ENCODE measurements at regions not wholly inside any gene's neighbourhood (a gene's known extent, or its start where the extent isn't known, plus 50 kb on each side); places are given as distances from the start of the nearest gene placed in this dataset.
"Not testable (repeated sequence)": the region's sequence is repeated elsewhere in the genome, so short reads cannot be mapped to it uniquely, and the experiment has no call there.

- no peak for DNase-seq
Measured at GRCh38 chr2:144625626-144626025, 105.7 kb upstream of the ZEB2 start.

GRCh38 chr2:144625226-144625625, 105.3 kb upstream of the ZEB2 start:
- no peak for DNase-seq

- no peak for DNase-seq
Measured at GRCh38 chr2:144624451-144624850, 104.5 kb upstream of the ZEB2 start.

- DNase-seq = not testable (repeated sequence)
Measured at GRCh38 chr2:144622373-144622772, 102.5 kb upstream of the ZEB2 start.

GRCh38 chr2:144621266-144621665, 101.3 kb upstream of the ZEB2 start:
- DNase-seq = no peak

- DNase-seq = no peak
Measured at GRCh38 chr2:144619760-144620159, 99.8 kb upstream of the ZEB2 start.

- DNase-seq = not testable (repeated sequence)
Measured at GRCh38 chr2:144617171-144617570, 97.3 kb upstream of the ZEB2 start.

- no peak for DNase-seq
Measured at GRCh38 chr2:144615866-144616565, 96.1 kb upstream of the ZEB2 start.

- DNase-seq = no peak
Measured at GRCh38 chr2:144607891-144608521, 88.1 kb upstream of the ZEB2 start.

- no peak for DNase-seq
Measured at GRCh38 chr2:144607099-144607498, 87.2 kb upstream of the ZEB2 start.

- no peak for DNase-seq
Measured at GRCh38 chr2:144606466-144607095, 86.7 kb upstream of the ZEB2 start.

GRCh38 chr2:144605231-144605840, 85.4 kb upstream of the ZEB2 start:
- no peak for DNase-seq

GRCh38 chr2:144603334-144603733, 83.4 kb upstream of the ZEB2 start:
- DNase-seq = no peak

GRCh38 chr2:144598906-144599305, 79.0 kb upstream of the ZEB2 start:
- no peak for DNase-seq

GRCh38 chr2:144597894-144598593, 78.1 kb upstream of the ZEB2 start:
- no peak for DNase-seq

- no peak for DNase-seq
Measured at GRCh38 chr2:144597388-144597787, 77.5 kb upstream of the ZEB2 start.

GRCh38 chr2:144596073-144596871, 76.4 kb upstream of the ZEB2 start:
- DNase-seq = no peak

- no peak for DNase-seq
Measured at GRCh38 chr2:144595686-144596072, 75.8 kb upstream of the ZEB2 start.

- DNase-seq = no peak
Measured at GRCh38 chr2:144595279-144595678, 75.4 kb upstream of the ZEB2 start.

GRCh38 chr2:144593803-144594202, 73.9 kb upstream of the ZEB2 start:
- no peak for DNase-seq

- DNase-seq = no peak
Measured at GRCh38 chr2:144592500-144593256, 72.8 kb upstream of the ZEB2 start.

GRCh38 chr2:144587306-144587705, 67.4 kb upstream of the ZEB2 start:
- no peak for DNase-seq
